ENCODE measurements at regions not wholly inside any gene's neighbourhood (a gene's known extent, or its start where the extent isn't known, plus 50 kb on each side); places are given as distances from the start of the nearest gene placed in this dataset.

DNA sequence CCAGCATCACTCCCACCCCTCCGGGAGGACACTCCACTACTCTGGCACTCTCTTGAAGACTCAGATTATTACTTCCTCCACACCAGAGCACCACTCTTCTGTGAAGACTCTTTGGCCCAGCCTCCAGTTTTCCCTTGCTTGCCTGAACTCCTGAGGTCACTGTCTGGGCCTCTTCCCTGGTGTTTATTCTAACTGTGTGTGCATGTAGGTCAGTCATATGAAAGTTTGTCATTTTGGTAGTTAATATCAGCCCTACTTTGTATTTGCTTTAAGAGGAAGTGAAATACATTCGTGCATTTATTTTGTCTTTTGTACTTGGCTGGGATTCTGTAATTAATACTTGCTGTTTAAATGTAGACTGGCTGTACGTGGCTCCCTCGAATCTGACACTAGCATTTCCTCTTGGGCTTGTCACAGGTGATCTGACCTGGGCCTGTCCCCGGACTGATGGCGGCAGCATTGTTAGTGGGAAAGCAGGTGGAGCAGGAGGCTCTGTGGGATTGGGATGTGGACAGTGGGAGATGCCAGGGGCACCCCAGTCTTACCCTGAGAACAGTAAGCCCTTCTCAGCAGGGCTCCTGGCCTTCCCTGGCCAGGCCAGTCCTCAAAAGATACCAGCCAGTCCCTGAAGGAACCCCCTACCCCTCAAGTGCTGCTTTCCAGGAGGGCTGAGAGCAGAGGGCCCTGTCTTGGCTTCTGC is 350.5 kb downstream of the CDC5L start:
- H3K4me3 ChIP-seq (ENCODE audit: low read depth in 1 of 2, low read length in 2 of 2): no peak overlapping the region
- DNase-seq (no peak), ATAC-seq (ENCODE audit: insufficient read depth, low read depth) (no peak)
- H4K20me1 ChIP-seq (ENCODE audit: insufficient read depth, low read length): no peaks in the 10 kb centered on the region
- no peaks in the 10 kb centered on the region for H3K9me3 ChIP-seq (ENCODE audit: insufficient read depth, low read length, severe bottlenecking)
- H3K4me2 ChIP-seq (ENCODE audit: insufficient read depth, low read length): no peak overlapping the region
- H3K9ac ChIP-seq (ENCODE audit: low read depth, low read length): no peak overlapping the region
- no peaks in the 10 kb centered on the region for H3K27me3 ChIP-seq (ENCODE audit: insufficient read depth, low read length, poor library complexity)
- H3K36me3 ChIP-seq (ENCODE audit: insufficient read depth, low read length): no peaks in the 10 kb centered on the region
- no peak for TF ChIP-seq EZH2 (IDR thresholded peaks at IDR 0.05; ENCODE audit: borderline replicate concordance, low read depth, low read length, severe bottlenecking)
- TF ChIP-seq, protein P1, sequence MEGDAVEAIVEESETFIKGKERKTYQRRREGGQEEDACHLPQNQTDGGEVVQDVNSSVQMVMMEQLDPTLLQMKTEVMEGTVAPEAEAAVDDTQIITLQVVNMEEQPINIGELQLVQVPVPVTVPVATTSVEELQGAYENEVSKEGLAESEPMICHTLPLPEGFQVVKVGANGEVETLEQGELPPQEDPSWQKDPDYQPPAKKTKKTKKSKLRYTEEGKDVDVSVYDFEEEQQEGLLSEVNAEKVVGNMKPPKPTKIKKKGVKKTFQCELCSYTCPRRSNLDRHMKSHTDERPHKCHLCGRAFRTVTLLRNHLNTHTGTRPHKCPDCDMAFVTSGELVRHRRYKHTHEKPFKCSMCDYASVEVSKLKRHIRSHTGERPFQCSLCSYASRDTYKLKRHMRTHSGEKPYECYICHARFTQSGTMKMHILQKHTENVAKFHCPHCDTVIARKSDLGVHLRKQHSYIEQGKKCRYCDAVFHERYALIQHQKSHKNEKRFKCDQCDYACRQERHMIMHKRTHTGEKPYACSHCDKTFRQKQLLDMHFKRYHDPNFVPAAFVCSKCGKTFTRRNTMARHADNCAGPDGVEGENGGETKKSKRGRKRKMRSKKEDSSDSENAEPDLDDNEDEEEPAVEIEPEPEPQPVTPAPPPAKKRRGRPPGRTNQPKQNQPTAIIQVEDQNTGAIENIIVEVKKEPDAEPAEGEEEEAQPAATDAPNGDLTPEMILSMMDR (IDR thresholded peaks at IDR 0.05; ENCODE audit: borderline replicate concordance, extremely low read depth, low read length, poor library complexity, severe bottlenecking): no peak
- H3K27ac ChIP-seq (ENCODE audit: low read length): peak overlapping the region; percentile 21; the same call in 1 of the 2 replicates
- H3K4me1 ChIP-seq (ENCODE audit: insufficient read depth, low read length): 0 out of 2 replicates have a peak, but pooled peaks cover 4% of the 10 kb centered on the region
- H2AFZ ChIP-seq (ENCODE audit: low read depth, low read length): no peak overlapping the region
- no peaks in the 10 kb centered on the region for H3K79me2 ChIP-seq (ENCODE audit: insufficient read depth, low read length)

DNA sequence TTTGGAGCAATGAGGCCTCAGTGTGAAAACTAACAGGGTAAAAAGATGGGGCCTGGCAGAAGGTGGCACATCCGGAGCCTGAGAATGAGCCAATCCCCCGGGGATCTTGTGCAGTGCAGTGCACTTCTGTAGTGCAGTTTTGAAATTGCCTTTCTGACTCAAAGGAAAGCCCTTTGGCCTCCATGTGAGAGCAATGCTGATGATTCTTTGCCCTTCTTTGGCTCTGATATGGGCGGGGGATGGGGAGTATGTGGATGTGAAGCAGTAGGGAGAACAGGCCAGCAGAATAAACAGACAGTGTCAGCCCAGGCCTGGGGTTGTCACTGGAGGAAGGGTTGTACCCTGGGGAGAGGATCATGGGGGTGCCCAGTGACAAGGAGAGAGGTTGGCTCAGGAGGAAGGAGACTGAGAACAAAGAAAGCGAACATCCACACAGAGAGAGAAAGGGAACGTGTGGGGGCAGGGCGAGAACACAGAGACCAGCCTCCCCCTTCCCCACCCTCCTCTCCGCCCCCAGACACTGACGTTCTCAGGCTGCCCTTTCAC is 351.2 kb downstream of the CDC5L start:
- Histone ChIP-seq H2AFZ (ENCODE audit: low read depth, low read length) (no peak overlapping the region), H3K27me3 (ENCODE audit: insufficient read depth, low read length, poor library complexity) (no peaks in the 10 kb centered on the region), H3K36me3 (ENCODE audit: insufficient read depth, low read length) (no peaks in the 10 kb centered on the region), H3K4me2 (ENCODE audit: insufficient read depth, low read length) (no peak overlapping the region), H4K20me1 (ENCODE audit: insufficient read depth, low read length) (no peaks in the 10 kb centered on the region), H3K9me3 (ENCODE audit: insufficient read depth, low read length, severe bottlenecking) (no peaks in the 10 kb centered on the region), H3K4me3 (ENCODE audit: low read depth in 1 of 2, low read length in 2 of 2) (no peak overlapping the region), H3K79me2 (ENCODE audit: insufficient read depth, low read length) (no peaks in the 10 kb centered on the region), H3K27ac (ENCODE audit: low read length) (no peak overlapping the region), H3K4me1 (ENCODE audit: insufficient read depth, low read length) (0 out of 2 replicates have a peak, but pooled peaks cover 4% of the 10 kb centered on the region), H3K9ac (ENCODE audit: low read depth, low read length) (no peak overlapping the region)
- TF ChIP-seq EZH2 (IDR thresholded peaks at IDR 0.05; ENCODE audit: borderline replicate concordance, low read depth, low read length, severe bottlenecking): no peak
- TF ChIP-seq, protein P1 (IDR thresholded peaks at IDR 0.05; ENCODE audit: borderline replicate concordance, extremely low read depth, low read length, poor library complexity, severe bottlenecking): no peak
- ATAC-seq (ENCODE audit: insufficient read depth, low read depth): no peak
- DNase-seq: no peak

GRCh38 chr6:44739181-44739580 is 351.7 kb downstream of the CDC5L start:
- no peak for TF ChIP-seq EZH2 (IDR thresholded peaks at IDR 0.05; ENCODE audit: borderline replicate concordance, low read depth, low read length, severe bottlenecking)
- TF ChIP-seq, protein P1 (IDR thresholded peaks at IDR 0.05; ENCODE audit: borderline replicate concordance, extremely low read depth, low read length, poor library complexity, severe bottlenecking): no peak
- no peak for DNase-seq
- Histone ChIP-seq H2AFZ (ENCODE audit: low read depth, low read length) (no peak overlapping the region), H3K36me3 (ENCODE audit: insufficient read depth, low read length) (no peaks in the 10 kb centered on the region), H3K27me3 (ENCODE audit: insufficient read depth, low read length, poor library complexity) (no peaks in the 10 kb centered on the region), H3K4me2 (ENCODE audit: insufficient read depth, low read length) (no peak overlapping the region), H3K9ac (ENCODE audit: low read depth, low read length) (no peak overlapping the region), H3K9me3 (ENCODE audit: insufficient read depth, low read length, severe bottlenecking) (no peaks in the 10 kb centered on the region), H3K4me1 (ENCODE audit: insufficient read depth, low read length) (0 out of 2 replicates have a peak, but pooled peaks cover 4% of the 10 kb centered on the region), H3K4me3 (ENCODE audit: low read depth in 1 of 2, low read length in 2 of 2) (no peak overlapping the region), H3K27ac (ENCODE audit: low read length) (no peak overlapping the region), H3K79me2 (ENCODE audit: insufficient read depth, low read length) (no peaks in the 10 kb centered on the region), H4K20me1 (ENCODE audit: insufficient read depth, low read length) (no peaks in the 10 kb centered on the region)
- ATAC-seq (ENCODE audit: insufficient read depth, low read depth): no peak
